MM.1S (cell line): ENCODE measurements at regions not wholly inside any gene's neighbourhood (a gene's known extent, or its start where the extent isn't known, plus 50 kb on each side); places are given as distances from the start of the nearest gene placed in this dataset.

Source experiments
- DNase-seq: peaks from one replicate; pipeline ENCODE4 v3.0.0-alpha.2; 2015
- H2AFZ ChIP-seq: fragments of 300-600 bp; sonication (generic); 2 replicates; pipeline ENCODE4 v1.6.0; 2016; ENCODE audit warnings: antibody characterized with exemption, low read length
- H3F3A ChIP-seq: fragments of 300-600 bp; sonication (generic); 2 replicates; pipeline ENCODE4 v1.6.1; 2016; ENCODE audit warnings: mild to moderate bottlenecking, antibody characterized with exemption, low read length, moderate library complexity, mixed read lengths; ENCODE audit not compliant: insufficient read depth
- H3K27ac ChIP-seq: fragments of 300-600 bp; sonication (generic); 2 replicates; pipeline ENCODE4 v1.5.1; 2016; ENCODE audit warnings: mild to moderate bottlenecking, low read length
- H3K27me3 ChIP-seq: fragments of 300-600 bp; sonication (generic); replicated peaks from 2 replicates; pipeline ENCODE4 v1.6.0; 2016; ENCODE audit warnings: low read length; ENCODE audit not compliant: insufficient read depth
- H3K36me3 ChIP-seq: fragments of 300-600 bp; sonication (generic); replicated peaks from 2 replicates; pipeline ENCODE4 v1.6.1; 2016; ENCODE audit warnings: mild to moderate bottlenecking, low read length, mixed read lengths; ENCODE audit not compliant: insufficient read depth
- H3K4me1 ChIP-seq: fragments of 300-600 bp; sonication (generic); 2 replicates; pipeline ENCODE4 v1.6.1; 2016; ENCODE audit warnings: low read length, mixed read lengths
- H3K4me2 ChIP-seq: fragments of 300-600 bp; sonication (generic); 2 replicates; pipeline ENCODE4 v1.6.0; 2016; ENCODE audit warnings: low read depth, low read length
- H3K4me3 ChIP-seq: fragments of 300-600 bp; sonication (generic); 2 replicates; pipeline ENCODE4 v1.5.1; 2016; ENCODE audit warnings: low read length, mixed read lengths
- H3K79me2 ChIP-seq: fragments of 300-600 bp; sonication (generic); 2 replicates; pipeline ENCODE4 v1.6.1; 2016; ENCODE audit warnings: mixed run types, low read length, mixed read lengths
- H3K9ac ChIP-seq: fragments of 300-600 bp; sonication (generic); 2 replicates; pipeline ENCODE4 v1.6.1; 2016; ENCODE audit warnings: low read length, mixed read lengths
- H3K9me2 ChIP-seq: fragments of 300-600 bp; sonication (generic); replicated peaks from 2 replicates; pipeline ENCODE4 v1.6.1; 2016; ENCODE audit warnings: mild to moderate bottlenecking, low read length, mixed read lengths; ENCODE audit not compliant: insufficient read depth
- H3K9me3 ChIP-seq: fragments of 300-600 bp; sonication (generic); replicated peaks from 2 replicates; pipeline ENCODE4 v1.6.1; 2016; ENCODE audit warnings: mild to moderate bottlenecking, low read length, mixed read lengths; ENCODE audit not compliant: insufficient read depth
- H4K20me1 ChIP-seq: fragments of 300-600 bp; sonication (generic); 2 replicates; pipeline ENCODE4 v1.6.1; 2016; ENCODE audit warnings: mild to moderate bottlenecking, low read length, moderate library complexity, mixed read lengths; ENCODE audit not compliant: insufficient read depth
- EZH2 ChIP-seq: fragments of 300-600 bp; sonication (generic); optimal IDR thresholded peaks from 2 replicates; pipeline ENCODE3; 2017; ENCODE audit warnings: low read depth, mild to moderate bottlenecking, antibody characterized with exemption, low read length, mixed read lengths
- EZH2phosphoT487 ChIP-seq: fragments of 300-600 bp; sonication (generic); IDR thresholded peaks from 2 replicates; pipeline ENCODE4 v1.6.1; 2018; ENCODE audit warnings: antibody characterized with exemption, low read length
- TF ChIP-seq, protein P1 (sequence below): fragments of 300-600 bp; sonication (generic); IDR thresholded peaks from 2 replicates; pipeline ENCODE4 v1.5.1; 2016; ENCODE audit warnings: antibody characterized with exemption, low read length, mixed read lengths

DNA sequence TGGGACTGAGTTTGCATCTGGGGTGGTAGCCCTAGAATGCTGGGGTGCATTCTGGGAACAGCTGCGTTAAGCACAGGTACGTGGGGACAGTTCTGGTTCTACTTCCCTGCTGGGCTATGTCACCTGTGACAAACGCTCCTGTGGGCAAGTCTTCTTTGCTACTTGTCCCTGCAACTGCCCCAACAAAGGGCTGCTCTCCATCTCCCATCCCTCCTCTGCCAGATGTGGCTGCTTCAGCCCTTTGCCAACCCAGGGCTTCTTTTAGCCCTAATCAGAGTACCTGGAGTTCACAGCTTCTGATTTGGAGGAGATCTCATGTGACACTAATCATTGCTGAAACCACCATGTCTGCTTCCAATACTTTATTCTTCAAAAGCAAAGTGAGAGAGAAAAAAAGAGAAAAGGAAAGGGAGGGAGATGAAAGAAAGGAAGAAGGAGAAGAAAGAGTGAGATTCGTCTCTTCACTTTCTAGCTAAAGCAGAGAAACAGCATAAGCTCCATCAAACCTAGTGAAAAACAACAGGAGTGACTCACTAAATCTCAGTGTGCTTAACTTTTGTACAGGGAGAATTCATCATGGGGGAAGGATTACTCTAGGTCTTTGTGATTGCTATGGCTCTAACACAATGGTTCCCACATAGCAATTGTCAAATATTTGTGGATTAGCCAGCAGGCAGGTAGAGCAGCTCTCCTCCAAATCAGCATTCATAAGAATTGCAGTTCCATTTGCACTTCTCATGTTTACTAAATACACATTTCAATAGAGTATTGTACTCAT lies 174.8 kb downstream of the LRIG3 start:
- no peak for DNase-seq
- no peak overlapping the region for H3K4me2 ChIP-seq
- no peaks in the 10 kb centered on the region for H3K36me3 ChIP-seq
- H4K20me1 ChIP-seq = no peaks in the 10 kb centered on the region
- no peaks in the 10 kb centered on the region for H3K27me3 ChIP-seq
- no peaks in the 10 kb centered on the region for H3K4me1 ChIP-seq
- no peaks in the 10 kb centered on the region for H3K9me2 ChIP-seq
- H3F3A ChIP-seq = no peaks in the 10 kb centered on the region
- H3K27ac ChIP-seq = no peak overlapping the region
- no peak overlapping the region for H3K4me3 ChIP-seq
- H3K9me3 ChIP-seq = no peaks in the 10 kb centered on the region
- TF ChIP-seq, protein P1, sequence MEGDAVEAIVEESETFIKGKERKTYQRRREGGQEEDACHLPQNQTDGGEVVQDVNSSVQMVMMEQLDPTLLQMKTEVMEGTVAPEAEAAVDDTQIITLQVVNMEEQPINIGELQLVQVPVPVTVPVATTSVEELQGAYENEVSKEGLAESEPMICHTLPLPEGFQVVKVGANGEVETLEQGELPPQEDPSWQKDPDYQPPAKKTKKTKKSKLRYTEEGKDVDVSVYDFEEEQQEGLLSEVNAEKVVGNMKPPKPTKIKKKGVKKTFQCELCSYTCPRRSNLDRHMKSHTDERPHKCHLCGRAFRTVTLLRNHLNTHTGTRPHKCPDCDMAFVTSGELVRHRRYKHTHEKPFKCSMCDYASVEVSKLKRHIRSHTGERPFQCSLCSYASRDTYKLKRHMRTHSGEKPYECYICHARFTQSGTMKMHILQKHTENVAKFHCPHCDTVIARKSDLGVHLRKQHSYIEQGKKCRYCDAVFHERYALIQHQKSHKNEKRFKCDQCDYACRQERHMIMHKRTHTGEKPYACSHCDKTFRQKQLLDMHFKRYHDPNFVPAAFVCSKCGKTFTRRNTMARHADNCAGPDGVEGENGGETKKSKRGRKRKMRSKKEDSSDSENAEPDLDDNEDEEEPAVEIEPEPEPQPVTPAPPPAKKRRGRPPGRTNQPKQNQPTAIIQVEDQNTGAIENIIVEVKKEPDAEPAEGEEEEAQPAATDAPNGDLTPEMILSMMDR = no peak
- no peak for TF ChIP-seq EZH2
- TF ChIP-seq EZH2phosphoT487 = no peak
- H3K79me2 ChIP-seq = no peaks in the 10 kb centered on the region
- H3K9ac ChIP-seq = no peak overlapping the region
- no peak overlapping the region for H2AFZ ChIP-seq

DNA sequence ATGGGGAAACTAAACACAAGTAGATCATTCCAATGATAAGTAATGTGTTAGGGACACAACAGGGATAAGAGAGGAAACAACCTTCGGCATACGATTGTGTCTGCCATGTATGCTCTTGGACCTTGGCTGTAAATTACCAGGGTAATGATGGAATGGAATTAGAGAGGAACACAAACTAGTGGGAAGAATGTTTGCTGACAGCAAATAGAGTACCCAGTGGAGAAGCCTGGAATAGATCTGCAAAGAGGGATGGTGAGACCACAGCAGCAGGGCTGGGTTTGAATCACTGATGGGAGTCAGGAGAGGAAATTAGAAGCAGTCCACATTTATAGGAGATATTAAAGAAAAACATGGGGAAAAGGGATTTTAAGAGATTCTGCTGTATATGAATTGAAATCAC lies 172.8 kb downstream of the LRIG3 start:
- H3K27me3 ChIP-seq = no peaks in the 10 kb centered on the region
- no peaks in the 10 kb centered on the region for H3F3A ChIP-seq
- no peaks in the 10 kb centered on the region for H3K79me2 ChIP-seq
- H3K4me1 ChIP-seq = no peaks in the 10 kb centered on the region
- no peak overlapping the region for H3K4me3 ChIP-seq
- no peak for DNase-seq
- H4K20me1 ChIP-seq = no peaks in the 10 kb centered on the region
- no peak overlapping the region for H3K4me2 ChIP-seq
- no peak overlapping the region for H3K9ac ChIP-seq
- TF ChIP-seq, protein P1 = no peak
- TF ChIP-seq EZH2 (no peak), EZH2phosphoT487 (no peak)
- no peak overlapping the region for H3K27ac ChIP-seq
- H3K36me3 ChIP-seq = no peaks in the 10 kb centered on the region
- no peak overlapping the region for H2AFZ ChIP-seq
- H3K9me2 ChIP-seq = no peaks in the 10 kb centered on the region
- no peaks in the 10 kb centered on the region for H3K9me3 ChIP-seq

DNA sequence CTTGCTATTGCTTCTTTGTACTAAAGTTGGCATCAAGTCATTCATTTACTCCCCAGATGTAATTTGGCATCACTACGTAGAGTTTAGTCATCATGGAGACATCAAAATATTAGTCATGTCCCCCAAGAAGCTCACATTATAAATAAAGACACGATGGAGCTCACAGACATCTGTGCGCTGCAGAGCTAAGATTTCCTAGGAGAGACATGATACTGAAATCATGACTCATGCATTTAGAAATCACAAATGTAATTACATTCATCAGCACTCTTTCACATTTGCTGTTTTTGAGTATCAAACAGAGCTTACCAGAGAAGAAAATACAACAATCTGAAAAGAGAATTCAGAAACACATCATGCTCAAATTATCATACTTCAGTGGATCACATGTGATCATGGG lies 169.8 kb downstream of the LRIG3 start:
- Histone ChIP-seq H3F3A (no peaks in the 10 kb centered on the region), H4K20me1 (no peaks in the 10 kb centered on the region), H3K9ac (no peak overlapping the region), H3K36me3 (no peaks in the 10 kb centered on the region), H3K27me3 (no peaks in the 10 kb centered on the region), H3K9me2 (no peaks in the 10 kb centered on the region), H3K79me2 (no peaks in the 10 kb centered on the region), H3K9me3 (no peaks in the 10 kb centered on the region), H3K4me3 (no peak overlapping the region), H3K27ac (no peak overlapping the region), H2AFZ (no peak overlapping the region), H3K4me1 (no peaks in the 10 kb centered on the region), H3K4me2 (no peak overlapping the region)
- TF ChIP-seq EZH2phosphoT487 (no peak), EZH2 (no peak)
- TF ChIP-seq, protein P1 = no peak
- DNase-seq = no peak
